HG02852 (cell line): ENCODE measurements at regions not wholly inside any gene's neighbourhood (a gene's known extent, or its start where the extent isn't known, plus 50 kb on each side); places are given as distances from the start of the nearest gene placed in this dataset.

Experiments used
- ATAC-seq: cut with Tn5 transposase; IDR thresholded peaks from one replicate; pipeline ENCODE4 v1.9.1; 2021; ENCODE audit warnings: mild to moderate bottlenecking, moderate library complexity; ENCODE audit not compliant: unreplicated experiment

DNA sequence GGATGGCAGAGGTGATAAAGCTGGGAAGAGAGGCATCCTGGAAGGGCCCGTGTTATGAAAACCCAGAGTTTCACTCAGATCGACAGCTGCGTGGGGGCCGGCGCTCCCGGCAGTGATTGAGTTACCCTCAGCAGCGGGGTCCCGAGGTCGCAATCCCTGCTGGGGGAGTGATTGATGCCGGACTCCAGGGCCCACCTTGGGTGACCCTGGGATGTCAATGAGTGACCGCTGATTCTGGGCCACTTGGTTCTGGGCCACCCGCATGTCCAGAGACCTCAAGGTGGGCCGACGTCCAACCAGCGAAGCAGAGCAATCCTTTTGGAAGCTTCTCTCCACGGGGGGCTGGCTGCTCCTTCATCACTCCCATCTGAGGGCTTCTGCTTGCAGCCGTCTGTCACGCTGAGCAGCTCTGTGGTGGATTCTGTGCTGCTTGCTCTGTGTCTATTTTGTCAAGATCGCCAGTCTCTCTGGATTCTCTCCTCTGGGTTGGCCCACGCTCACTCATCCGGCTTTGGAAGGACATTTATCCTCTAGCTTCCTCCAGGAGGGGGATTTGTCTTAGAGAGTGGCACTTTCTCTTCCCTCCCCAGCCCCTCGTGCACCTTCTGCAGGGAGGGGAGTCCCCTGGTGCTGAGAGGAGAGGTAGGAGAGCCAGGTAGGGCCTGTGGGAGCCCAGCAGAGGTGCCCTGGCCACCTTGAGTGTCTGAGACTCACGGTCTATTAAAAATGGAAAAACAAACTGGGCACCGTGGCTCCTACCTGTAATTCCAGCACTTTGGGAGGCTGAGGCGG, 110.9 kb upstream of the C1orf174 start:
- ATAC-seq, result no peak

DNA sequence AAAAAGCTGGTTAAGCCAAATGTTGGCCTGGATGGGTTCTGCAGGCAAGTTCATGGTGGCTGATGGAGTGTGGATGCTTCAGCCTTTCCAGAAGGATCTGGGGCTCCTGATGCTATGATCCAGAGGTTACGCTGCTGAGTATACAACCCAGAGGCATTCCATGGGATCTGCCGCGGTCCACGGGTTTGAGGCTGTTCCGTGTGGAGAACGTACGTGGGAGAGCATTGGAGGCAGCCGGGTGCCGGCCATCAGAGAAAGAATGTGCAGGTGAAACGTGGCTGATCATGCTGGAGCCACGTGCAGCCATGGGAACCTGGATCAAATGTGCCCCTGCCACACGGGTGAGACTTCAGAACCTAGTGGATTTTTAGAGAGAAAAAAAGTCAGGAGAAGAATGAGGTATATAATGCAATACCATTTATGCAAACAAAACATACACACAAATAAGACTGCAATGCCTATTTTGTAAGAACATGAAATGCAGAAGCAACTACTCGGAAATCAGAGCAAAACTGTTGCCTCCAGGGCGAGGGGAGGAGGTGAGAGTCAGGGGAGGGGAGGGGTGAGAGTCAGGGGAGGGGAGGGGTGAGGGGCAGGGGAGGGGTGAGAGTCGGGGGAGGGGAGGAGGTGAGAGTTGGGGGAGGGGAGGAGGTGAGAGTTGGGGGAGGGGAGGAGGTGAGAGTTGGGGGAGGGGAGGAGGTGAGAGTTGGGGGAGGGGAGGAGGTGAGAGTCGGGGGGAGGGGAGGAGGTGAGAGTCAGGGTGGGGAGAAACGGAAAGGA, 116.5 kb upstream of the C1orf174 start:
- no peak for ATAC-seq

DNA sequence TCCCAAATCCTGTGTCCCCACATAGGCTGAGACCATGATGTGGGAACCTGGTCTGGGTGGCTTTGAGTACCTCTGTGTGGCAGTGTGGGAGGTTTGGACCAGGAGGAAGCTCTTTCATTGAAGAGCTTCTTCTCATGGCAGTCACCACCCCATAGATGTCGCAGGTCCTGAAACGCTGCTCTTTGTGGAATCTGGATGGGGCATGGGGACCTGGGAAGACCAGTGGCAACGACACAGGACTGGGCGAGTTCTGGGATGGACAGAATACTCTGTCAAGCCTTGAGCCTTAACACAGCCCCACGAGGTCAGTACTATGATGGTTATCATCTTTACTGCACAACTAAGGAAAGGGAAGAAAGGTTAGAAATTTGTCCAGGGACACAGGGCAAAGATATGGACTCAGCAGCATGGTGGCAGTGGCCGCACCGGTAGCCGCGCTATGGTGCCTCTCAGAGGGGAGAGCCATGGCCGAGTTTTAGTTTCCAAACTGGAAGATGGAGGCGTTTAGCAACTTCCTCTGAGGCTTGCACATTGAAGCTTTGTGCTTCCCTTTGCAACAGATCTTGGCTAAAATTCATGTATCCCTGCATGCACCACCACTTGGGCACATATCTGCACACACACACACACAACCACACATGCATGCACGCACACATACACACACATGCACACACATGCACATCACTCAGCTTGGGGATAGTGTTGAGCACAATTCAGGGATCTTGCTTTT, 117.7 kb upstream of the C1orf174 start:
- ATAC-seq, result no peak

DNA sequence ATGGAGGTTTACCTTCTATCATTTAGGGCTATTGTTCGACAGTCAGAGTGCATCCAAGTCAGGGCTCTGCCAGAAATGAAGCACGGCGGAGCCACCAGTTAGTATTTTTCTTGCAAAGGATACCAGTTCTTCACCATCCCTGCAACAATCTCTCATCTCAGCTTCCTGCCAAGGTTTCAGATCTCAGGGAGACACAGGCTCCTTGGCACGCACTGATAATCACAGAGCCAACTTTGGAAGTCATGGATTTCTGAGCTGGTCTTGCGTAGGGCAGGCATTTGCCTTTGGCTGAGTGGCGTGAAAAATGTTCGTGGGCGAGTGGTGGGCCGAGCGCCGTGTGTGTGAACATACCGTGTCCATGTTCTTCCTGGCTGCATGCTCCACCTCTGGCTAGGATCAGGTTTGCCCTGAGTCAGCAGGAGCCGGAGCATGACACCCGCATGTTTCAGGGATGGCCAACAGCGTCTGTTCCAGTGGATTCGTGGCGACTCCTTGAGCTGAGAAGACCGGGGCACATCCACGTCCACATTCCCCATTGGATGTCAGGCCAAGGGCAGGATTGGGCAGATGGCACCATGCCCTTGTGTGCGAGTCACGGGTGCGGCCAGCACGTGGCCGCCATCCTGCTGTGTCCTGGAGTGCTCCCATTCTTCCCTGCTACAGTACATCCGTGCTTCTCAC, 118.5 kb upstream of the C1orf174 start:
- no peak for ATAC-seq

GRCh38 chr1:4019147-4019521, 119.1 kb upstream of the C1orf174 start:
- no peak for ATAC-seq

- ATAC-seq, result no peak
Observed at GRCh38 chr1:4019606-4020331, 119.7 kb upstream of the C1orf174 start.

- ATAC-seq, result no peak
Observed at GRCh38 chr1:4020449-4020848, 120.4 kb upstream of the C1orf174 start.

DNA sequence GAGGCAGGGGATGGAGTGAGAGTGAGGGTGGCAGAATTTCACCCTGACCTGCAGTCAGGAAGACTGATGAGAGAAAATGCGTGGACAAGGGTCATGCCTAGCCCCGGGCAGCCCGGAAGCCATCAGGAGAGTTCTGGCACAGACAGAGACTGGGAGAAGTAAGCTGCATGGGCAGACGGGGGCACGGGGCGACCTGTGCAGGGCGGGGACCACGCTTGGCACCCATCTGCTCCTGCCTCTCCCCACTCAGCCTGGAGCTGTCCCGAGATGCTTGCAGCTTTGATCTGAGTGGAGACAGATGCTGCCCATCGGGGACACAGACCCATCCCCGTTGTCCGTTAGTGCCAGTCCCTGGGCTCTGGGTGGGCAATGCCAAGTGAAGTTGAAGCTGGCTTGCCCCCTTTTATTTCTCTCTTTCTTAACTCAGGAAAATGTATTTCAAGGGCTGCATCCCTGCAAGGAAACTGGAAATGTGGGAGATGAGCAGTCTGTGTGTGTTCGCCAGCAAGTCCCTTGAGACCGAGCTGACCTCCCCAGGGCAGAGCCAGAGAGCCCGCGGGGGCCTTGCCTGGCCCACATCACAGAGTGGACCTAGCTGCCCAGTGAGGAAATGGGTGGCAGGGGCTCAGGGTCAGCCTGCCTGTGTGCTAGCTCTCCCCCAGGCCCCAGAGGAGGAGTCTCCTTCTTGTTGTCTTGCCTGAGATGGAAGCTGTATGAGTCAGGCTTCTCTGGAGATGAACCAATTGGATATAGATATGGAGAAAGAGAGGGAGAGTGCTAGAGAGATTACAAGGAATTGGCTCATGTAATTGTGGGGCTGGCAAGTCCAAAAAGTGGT, 121.3 kb upstream of the C1orf174 start:
- ATAC-seq, result no peak

- ATAC-seq, result no peak
Observed at GRCh38 chr1:4021974-4022268, 121.8 kb upstream of the C1orf174 start.

DNA sequence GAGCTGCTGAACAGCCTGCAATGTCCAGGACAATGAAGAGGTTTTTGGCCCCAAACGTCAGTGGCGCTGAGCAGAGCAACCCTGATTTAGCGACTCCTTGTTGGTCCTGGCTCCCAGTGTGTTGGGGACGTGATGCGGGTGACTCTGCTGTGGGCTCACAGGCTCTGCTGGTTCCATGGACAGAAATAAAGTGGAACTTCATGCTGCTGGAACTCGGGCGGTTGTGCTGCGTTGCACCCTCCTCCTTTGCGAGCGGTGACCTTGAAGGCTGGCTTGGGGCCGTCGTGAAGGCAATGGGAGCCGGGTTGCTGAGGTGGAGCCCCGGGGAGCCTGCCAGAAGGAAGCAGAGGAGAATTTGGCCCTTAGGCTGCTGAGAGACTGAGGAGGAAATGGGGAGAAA, 122.6 kb upstream of the C1orf174 start:
- ATAC-seq, result no peak

DNA sequence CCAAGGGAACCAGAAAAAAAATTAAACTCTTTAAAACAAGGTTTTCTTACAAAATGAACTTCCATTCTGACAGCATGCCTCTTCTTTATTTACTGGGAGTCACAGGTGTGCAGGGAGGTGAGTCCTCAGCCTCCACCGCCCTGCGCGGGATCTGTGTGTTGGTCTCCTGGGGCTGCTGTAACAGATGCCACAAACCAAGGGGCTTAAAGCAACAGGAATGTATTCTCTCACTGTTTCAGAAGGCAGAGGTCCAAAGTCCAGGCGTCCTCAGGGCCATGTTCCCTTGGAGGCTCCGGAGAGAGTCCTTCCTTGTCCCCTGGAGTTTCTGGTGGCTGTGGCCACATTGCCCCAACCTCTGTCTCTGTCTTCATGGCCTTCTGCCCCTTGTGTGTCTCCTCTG, 123.6 kb upstream of the C1orf174 start:
- ATAC-seq, result no peak

DNA sequence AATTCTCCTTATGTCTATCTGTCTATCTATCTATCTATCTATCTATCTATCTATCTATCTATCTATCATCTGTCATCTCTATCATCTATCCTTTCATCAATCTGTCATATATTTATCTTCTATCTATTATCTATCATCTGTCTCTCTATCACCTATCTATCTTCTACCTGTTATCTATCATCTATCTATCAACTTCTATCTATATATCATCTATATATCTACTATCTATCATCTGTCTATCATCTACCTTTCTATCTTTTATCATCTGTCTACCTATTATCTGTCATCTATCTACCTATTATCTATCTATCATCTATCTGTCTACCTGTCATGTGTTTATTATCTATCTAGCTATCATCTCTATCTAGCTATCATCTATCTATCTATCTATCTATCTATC, 124.7 kb upstream of the C1orf174 start:
- no peak for ATAC-seq

GRCh38 chr1:4025752-4026151, 125.7 kb upstream of the C1orf174 start:
- ATAC-seq, result no peak

GRCh38 chr1:4027008-4027407, 126.9 kb upstream of the C1orf174 start:
- ATAC-seq, result no peak

DNA sequence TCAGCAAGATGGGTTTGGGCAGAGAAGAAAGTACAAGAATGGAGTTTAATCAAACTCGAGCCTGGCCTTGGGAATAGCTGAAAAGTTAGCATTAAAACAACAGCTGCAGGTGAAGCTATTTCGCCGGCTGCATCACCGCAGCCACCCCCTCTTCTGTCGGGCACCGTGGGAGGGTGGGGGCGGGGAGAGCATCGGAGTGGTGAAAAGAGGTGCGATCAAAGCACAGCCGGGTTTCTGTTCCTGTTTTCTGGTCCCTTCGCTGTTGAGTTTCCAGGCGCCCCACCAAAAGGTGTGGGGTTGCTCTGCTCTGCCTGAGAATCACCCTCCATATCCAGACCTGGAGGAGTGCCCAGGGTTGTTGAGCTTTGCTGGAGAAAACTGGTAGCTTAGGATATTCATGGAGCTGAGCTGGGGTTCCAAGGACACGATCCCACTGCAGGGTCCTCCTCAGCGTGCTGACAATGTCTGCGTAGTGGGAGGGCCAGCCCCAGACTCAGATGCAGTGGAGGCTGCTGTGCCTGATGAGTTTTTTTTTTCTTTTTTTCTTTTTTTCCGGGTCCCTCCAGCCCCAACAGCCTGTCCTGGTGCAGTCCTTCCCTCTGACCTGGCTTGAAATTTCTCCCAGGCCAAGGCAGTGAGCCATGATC, 127.5 kb upstream of the C1orf174 start:
- ATAC-seq, result no peak

- ATAC-seq, result no peak
Observed at GRCh38 chr1:4028139-4028501, 128.0 kb upstream of the C1orf174 start.

DNA sequence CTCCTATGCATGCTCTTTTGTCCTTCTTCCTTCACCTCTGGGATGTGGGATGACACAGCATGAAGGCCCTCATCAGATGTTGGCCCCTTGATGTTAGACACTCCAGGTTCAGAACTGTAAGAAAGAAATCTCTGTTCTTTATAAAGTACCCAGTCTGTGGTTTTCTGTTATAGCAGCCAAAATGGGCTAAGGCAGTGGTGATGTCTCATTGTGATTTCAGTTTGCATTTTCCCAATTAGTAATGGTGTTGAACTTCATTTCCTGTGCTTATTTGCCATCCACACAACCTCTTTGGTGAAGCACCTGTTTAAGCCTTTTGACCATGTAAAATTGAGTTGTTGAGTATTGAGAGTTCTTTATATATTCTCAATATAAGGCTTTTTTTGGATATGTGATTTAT, 129.3 kb upstream of the C1orf174 start:
- ATAC-seq, result no peak

- no peak for ATAC-seq
Observed at GRCh38 chr1:4032571-4032970, 132.5 kb upstream of the C1orf174 start.

- no peak for ATAC-seq
Observed at GRCh38 chr1:4033129-4033676, 133.1 kb upstream of the C1orf174 start.
